HEK293 (cell line): ENCODE measurements at regions not wholly inside any gene's neighbourhood (a gene's known extent, or its start where the extent isn't known, plus 50 kb on each side); places are given as distances from the start of the nearest gene placed in this dataset.

Experiments
- CTCF ChIA-PET: fragments of 350-600 bp; formaldehyde crosslinking; extraction: SDS; loops from one replicate; lab custom pipeline; 2021; ENCODE audit warnings: antibody characterized with exemption; lab: Yijun Ruan, JAX
- POLR2A ChIA-PET: fragments of 300-600 bp; formaldehyde crosslinking; extraction: SDS; loops from one replicate; lab custom pipeline; 2020; ENCODE audit warnings: antibody characterized with exemption, inconsistent platforms; lab: Yijun Ruan, JAX
- H3K27ac ChIP-seq: fragments of 200-500 bp; sonication (Bioruptor generic); 2 replicates; pipeline ENCODE4 v1.5.1; 2014; ENCODE audit warnings: low read depth, low read length, control low read depth, inconsistent platforms; ENCODE audit errors: extremely low read depth
- H3K36me3 ChIP-seq, 2 experiments: fragments of 200-500 bp in 1 of 2; sonication (Bioruptor generic) in 1 of 2; 1 replicate in 1 of 2; 2 replicates in 1 of 2; pipeline ENCODE4 v1.5.1; 2014 to 2017; ENCODE audit warnings: inconsistent platforms in 2 of 2, low read length in 2 of 2; ENCODE audit not compliant: control insufficient read depth in 2 of 2, insufficient read depth in 1 of 2
- H3K4me1 ChIP-seq: fragments of 200-500 bp; sonication (Bioruptor generic); 2 replicates; pipeline ENCODE4 v1.5.1; 2014; ENCODE audit warnings: mild to moderate bottlenecking, low read length, inconsistent platforms; ENCODE audit not compliant: control insufficient read depth, insufficient read depth
- H3K4me3 ChIP-seq: 2 replicates; pipeline ENCODE4 v1.5.1; 2011; ENCODE audit warnings: low read depth, mild to moderate bottlenecking, control low read depth, low read length, moderate library complexity
- H3K9me3 ChIP-seq: fragments of 200-500 bp; sonication (Bioruptor generic); 2 replicates; pipeline ENCODE4 v1.5.1; 2014; ENCODE audit warnings: low read depth, low read length, inconsistent platforms; ENCODE audit not compliant: control insufficient read depth, insufficient read depth
- BCL11A ChIP-seq: fragments of 450-650 bp; formaldehyde crosslinking; IDR thresholded peaks from 2 replicates; pipeline ENCODE4 v1.5.1; 2016; ENCODE audit warnings: low read depth, missing biosample characterization, missing genetic modification characterization
- EGR2 ChIP-seq: fragments of 450-650 bp; formaldehyde crosslinking; IDR thresholded peaks from 2 replicates; pipeline ENCODE4 v1.5.1; 2016; ENCODE audit warnings: low read depth, missing biosample characterization, missing genetic modification characterization
- GLI2 ChIP-seq: fragments of 450-650 bp; formaldehyde crosslinking; IDR thresholded peaks from 2 replicates; pipeline ENCODE4; 2017; ENCODE audit warnings: missing biosample characterization, missing genetic modification characterization, low read depth, borderline replicate concordance
- GLIS1 ChIP-seq: fragments of 450-650 bp; formaldehyde crosslinking; IDR thresholded peaks from 2 replicates; pipeline ENCODE4 v1.5.1; 2016; ENCODE audit warnings: missing biosample characterization, missing genetic modification characterization
- HIC1 ChIP-seq: fragments of 450-650 bp; formaldehyde crosslinking; IDR thresholded peaks from 2 replicates; pipeline ENCODE4 v1.5.1; 2016; ENCODE audit warnings: missing biosample characterization, missing genetic modification characterization
- KLF7 ChIP-seq: fragments of 450-650 bp; formaldehyde crosslinking; IDR thresholded peaks from 2 replicates; pipeline ENCODE4 v1.5.1; 2016; ENCODE audit warnings: missing biosample characterization, missing genetic modification characterization, borderline replicate concordance
- PBX3 ChIP-seq: sonication (generic); formaldehyde crosslinking; IDR thresholded peaks from 2 replicates; pipeline ENCODE4 v1.8.1; 2022; ENCODE audit warnings: mild to moderate bottlenecking, moderate library complexity, missing genetic modification reagents
- PRDM4 ChIP-seq: fragments of 450-650 bp; formaldehyde crosslinking; IDR thresholded peaks from 2 replicates; pipeline ENCODE4 v1.5.1; 2017; ENCODE audit warnings: missing biosample characterization, missing genetic modification characterization
- TCF7L2 ChIP-seq: IDR thresholded peaks from 2 replicates; pipeline ENCODE4 v1.6.1; 2011; ENCODE audit warnings: low read depth, mild to moderate bottlenecking, inconsistent platforms, low read length, moderate library complexity, borderline replicate concordance
- TRIM28 ChIP-seq: IDR thresholded peaks from 2 replicates; pipeline ENCODE4 v1.6.1; 2011; ENCODE audit warnings: low read length, control low read depth, borderline replicate concordance
- ZFHX2 ChIP-seq: fragments of 450-650 bp; formaldehyde crosslinking; conservative IDR thresholded peaks from 2 replicates; pipeline ENCODE4 v1.5.1; 2016; ENCODE audit warnings: missing biosample characterization, missing genetic modification characterization
- ZFP3 ChIP-seq: fragments of 450-650 bp; formaldehyde crosslinking; IDR thresholded peaks from 2 replicates; pipeline ENCODE4 v1.5.1; 2016; ENCODE audit warnings: low read depth, missing biosample characterization, missing genetic modification characterization
- ZNF138 ChIP-seq: fragments of 450-650 bp; formaldehyde crosslinking; IDR thresholded peaks from 2 replicates; pipeline ENCODE4 v1.5.1; 2016; ENCODE audit warnings: missing biosample characterization, missing genetic modification characterization, borderline replicate concordance
- ZNF174 ChIP-seq: fragments of 450-650 bp; formaldehyde crosslinking; IDR thresholded peaks from 2 replicates; pipeline ENCODE4 v1.5.0; 2017; ENCODE audit warnings: missing biosample characterization, mild to moderate bottlenecking, missing genetic modification characterization
- ZNF175 ChIP-seq: fragments of 450-650 bp; formaldehyde crosslinking; IDR thresholded peaks from 2 replicates; pipeline ENCODE4 v1.5.1; 2016; ENCODE audit warnings: missing biosample characterization, missing genetic modification characterization
- ZNF184 ChIP-seq: fragments of 450-650 bp; IDR thresholded peaks from 2 replicates; pipeline ENCODE4 v1.5.1; 2018; ENCODE audit warnings: missing biosample characterization, mild to moderate bottlenecking, missing genetic modification characterization
- ZNF2 ChIP-seq: fragments of 450-650 bp; formaldehyde crosslinking; IDR thresholded peaks from 2 replicates; pipeline ENCODE4 v1.5.1; 2016; ENCODE audit warnings: missing biosample characterization, missing genetic modification characterization
- ZNF248 ChIP-seq: fragments of 450-650 bp; formaldehyde crosslinking; IDR thresholded peaks from 2 replicates; pipeline ENCODE4 v1.5.1; 2017; ENCODE audit warnings: missing biosample characterization, missing genetic modification characterization
- ZNF324 ChIP-seq: fragments of 450-650 bp; formaldehyde crosslinking; IDR thresholded peaks from 2 replicates; pipeline ENCODE4 v1.5.1; 2016; ENCODE audit warnings: missing biosample characterization, missing genetic modification characterization
- ZNF341 ChIP-seq: fragments of 450-650 bp; formaldehyde crosslinking; IDR thresholded peaks from 2 replicates; pipeline ENCODE4; 2016; ENCODE audit warnings: low read depth, missing biosample characterization, missing genetic modification characterization
- ZNF366 ChIP-seq: fragments of 450-650 bp; formaldehyde crosslinking; conservative IDR thresholded peaks from 2 replicates; pipeline ENCODE4 v1.5.1; 2016; ENCODE audit warnings: missing biosample characterization, missing genetic modification characterization
- ZNF510 ChIP-seq: fragments of 450-650 bp; formaldehyde crosslinking; IDR thresholded peaks from 2 replicates; pipeline ENCODE4 v1.5.1; 2018; ENCODE audit warnings: mild to moderate bottlenecking, missing genetic modification characterization, missing biosample characterization; ENCODE audit not compliant: insufficient replicate concordance
- ZNF514 ChIP-seq: fragments of 450-650 bp; formaldehyde crosslinking; IDR thresholded peaks from 2 replicates; pipeline ENCODE4 v1.5.1; 2016; ENCODE audit warnings: missing biosample characterization, missing genetic modification characterization
- ZNF549 ChIP-seq: fragments of 450-650 bp; IDR thresholded peaks from 2 replicates; pipeline ENCODE4 v1.5.1; 2018; ENCODE audit warnings: missing biosample characterization, missing genetic modification characterization, mild to moderate bottlenecking, inconsistent platforms, moderate library complexity
- ZNF664 ChIP-seq: fragments of 450-650 bp; formaldehyde crosslinking; IDR thresholded peaks from 2 replicates; pipeline ENCODE4 v1.5.1; 2016; ENCODE audit warnings: missing biosample characterization, missing genetic modification characterization
- ZNF707 ChIP-seq: fragments of 450-650 bp; formaldehyde crosslinking; IDR thresholded peaks from 2 replicates; pipeline ENCODE4 v1.5.1; 2016; ENCODE audit warnings: missing biosample characterization, missing genetic modification characterization

- Histone ChIP-seq H3K9me3 (no peaks in the 10 kb centered on the region), H3K27ac (no peak overlapping the region), H3K4me1 (no peaks in the 10 kb centered on the region), H3K4me3 (no peak overlapping the region), H3K36me3 (no peaks in the 10 kb centered on the region)
- POLR2A ChIA-PET, result no interaction called here
- CTCF ChIA-PET, result interaction anchor here (0.8 to 1.1 kb wide), 2 partner anchors 13 to 18 kb away, joined by 3 to 4 read pairs; no protein-coding TSS in a partner anchor
- TF ChIP-seq TRIM28, result no peak
- TF ChIP-seq ZNF707 (tag by site-specific recombination), result no peak
- TF ChIP-seq ZNF174 (tag by site-specific recombination), result no peak
- no peak for TF ChIP-seq ZNF184 (tag by site-specific recombination)
- TF ChIP-seq PRDM4 (tag by site-specific recombination), result no peak
- TF ChIP-seq KLF7, result no peak
- no peak for TF ChIP-seq ZNF138 (tag by site-specific recombination)
- no peak for TF ChIP-seq ZNF324 (tag by site-specific recombination)
- no peak for TF ChIP-seq ZNF366 (tag by site-specific recombination)
- no peak for TF ChIP-seq GLIS1 (tag by site-specific recombination)
- TF ChIP-seq ZNF510 (tag by site-specific recombination), result no peak
- no peak for TF ChIP-seq ZNF514
- TF ChIP-seq BCL11A, result no peak
Observed at GRCh38 chr7:54477083-54477482, 65.1 kb upstream of the VSTM2A start.

GRCh38 chr7:54483523-54483922 is 58.7 kb upstream of the VSTM2A start:
- ChIA-PET CTCF (no interaction called here), POLR2A (no interaction called here)
- H3K4me3 ChIP-seq, result no peak overlapping the region
- H3K4me1 ChIP-seq, result no peaks in the 10 kb centered on the region
- H3K36me3 ChIP-seq, result no peaks in the 10 kb centered on the region
- H3K9me3 ChIP-seq, result no peaks in the 10 kb centered on the region
- H3K27ac ChIP-seq, result no peak overlapping the region
- TF ChIP-seq ZFP3 (tag by site-specific recombination), result no peak
- TF ChIP-seq EGR2 (tag by site-specific recombination), result 0 out of 2 replicates have a peak, but pooled peaks have one; percentile 20
- no peak for TF ChIP-seq ZNF549 (tag by site-specific recombination)
- TF ChIP-seq ZNF341 (tag by site-specific recombination), result no peak

- no peak overlapping the region for H3K4me3 ChIP-seq
- no peak for TF ChIP-seq ZNF248 (tag by site-specific recombination)
- TF ChIP-seq GLI2 (tag by site-specific recombination), result no peak
- no peak for TF ChIP-seq ZNF510 (tag by site-specific recombination)
- no peak for TF ChIP-seq ZFHX2 (tag by site-specific recombination)
- no peak for TF ChIP-seq ZNF664 (tag by site-specific recombination)
- no peak for TF ChIP-seq PBX3 (CRISPR knock-in tag)
- no peak for TF ChIP-seq ZNF175
- TF ChIP-seq ZNF2 (tag by site-specific recombination), result no peak
- no peak for TF ChIP-seq TCF7L2
- TF ChIP-seq HIC1 (tag by site-specific recombination), result no peak
- POLR2A ChIA-PET, result no interaction called here
- H3K36me3 ChIP-seq, result no peaks in the 10 kb centered on the region
- no peaks in the 10 kb centered on the region for H3K4me1 ChIP-seq
- H3K27ac ChIP-seq, result no peak overlapping the region
- CTCF ChIA-PET, result no interaction called here
- H3K9me3 ChIP-seq, result no peaks in the 10 kb centered on the region
Observed at GRCh38 chr7:54485044-54485443, 57.1 kb upstream of the VSTM2A start.
